Mesodermal cell (in vitro differentiated cells): ENCODE measurements at regions not wholly inside any gene's neighbourhood (a gene's known extent, or its start where the extent isn't known, plus 50 kb on each side); places are given as distances from the start of the nearest gene placed in this dataset.
A peak's percentile ranks its signal among the peaks of the same experiment; 100 is the strongest.
"Not testable (repeated sequence)": the region's sequence is repeated elsewhere in the genome, so short reads cannot be mapped to it uniquely, and the experiment has no call there.

Experiments
- H3K27ac ChIP-seq: 2 replicates; pipeline ENCODE4 v1.7.0; 2013; ENCODE audit warnings: mild to moderate bottlenecking, low read depth, low read length, moderate library complexity; ENCODE audit not compliant: severe bottlenecking
- H3K36me3 ChIP-seq: 2 replicates; pipeline ENCODE4 v1.7.1; 2013; ENCODE audit warnings: mild to moderate bottlenecking, low read length, moderate library complexity; ENCODE audit not compliant: control insufficient read depth, insufficient read depth
- H3K4me1 ChIP-seq: one replicate; pipeline ENCODE4 v1.7.1; 2013; ENCODE audit warnings: mild to moderate bottlenecking, low read length; ENCODE audit not compliant: insufficient read depth, control insufficient read depth, poor library complexity, severe bottlenecking
- H3K4me3 ChIP-seq: 2 replicates; pipeline ENCODE4 v1.7.0; 2013; ENCODE audit warnings: low read length, control low read depth, mild to moderate bottlenecking; ENCODE audit not compliant: insufficient read depth, poor library complexity, severe bottlenecking; ENCODE audit errors: extremely low read depth
- H3K9me3 ChIP-seq: 2 replicates; pipeline ENCODE4 v1.7.1; 2013; ENCODE audit warnings: mild to moderate bottlenecking, low read length, moderate library complexity; ENCODE audit not compliant: control insufficient read depth
- WGBS, 2 experiments: methylation state at CpG; one replicate each; pipeline ENCODE4 v1.1.5; 2013; ENCODE audit warnings: missing lambda C conversion rate in 2 of 2; ENCODE audit not compliant: insufficient coverage in 2 of 2; 5-methylcytosine and 5-hydroxymethylcytosine counted together

DNA sequence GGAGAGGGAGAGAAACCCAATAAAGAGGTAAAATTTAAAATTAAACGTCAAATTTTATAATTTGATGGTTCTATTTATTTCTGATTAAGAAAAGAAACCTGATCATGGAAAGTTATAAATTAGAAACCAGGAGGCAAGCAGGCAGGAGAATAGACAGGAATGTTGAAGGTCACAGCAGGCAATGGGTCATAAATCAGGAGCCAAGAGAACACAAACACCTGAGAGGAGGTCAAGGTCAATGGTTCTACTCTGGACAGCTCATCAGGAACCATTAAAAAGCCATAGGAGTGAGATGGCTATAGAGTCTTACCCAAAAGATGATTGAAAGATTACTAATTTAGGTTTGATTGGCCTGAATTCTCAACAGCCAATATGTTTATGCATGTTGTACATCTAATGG, 126.9 kb upstream of the HCCS start:
- Histone ChIP-seq H3K36me3 (no peaks in the 10 kb centered on the region), H3K27ac (no peak overlapping the region), H3K4me1 (peaks cover 14% of the 10 kb centered on the region), H3K4me3 (no peak overlapping the region), H3K9me3 (no peaks in the 10 kb centered on the region)
- WGBS, 2 experiments, result 100% methylated on average over 1 of the region's 1 CpG; no CpG with 5 or more reads in 1 of the 2 experiments

DNA sequence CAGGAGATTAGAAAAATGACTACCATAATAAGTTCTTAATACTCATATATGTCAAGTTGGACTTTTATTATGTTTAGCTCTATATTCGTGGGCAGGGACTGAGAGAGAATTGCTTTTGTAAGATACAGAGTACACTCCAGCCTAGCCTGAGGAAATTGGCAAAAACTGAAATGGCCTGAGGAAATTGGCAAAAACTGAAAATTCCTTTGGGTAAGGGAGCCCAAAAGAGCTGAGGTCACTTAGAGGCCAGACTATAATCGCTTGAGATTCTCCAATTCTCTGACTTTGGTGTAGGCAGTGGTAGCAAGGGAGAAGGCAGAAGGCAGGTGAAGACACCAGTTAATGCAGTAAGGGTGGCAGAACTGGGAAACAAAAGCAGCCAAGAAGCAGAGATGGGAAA, 124.5 kb upstream of the HCCS start:
- H3K27ac ChIP-seq, result no peak overlapping the region
- no peak overlapping the region for H3K4me3 ChIP-seq
- peaks cover 27% of the 10 kb centered on the region for H3K4me1 ChIP-seq
- no peaks in the 10 kb centered on the region for H3K36me3 ChIP-seq
- no CpG with 5 or more reads among the region's 2 CpGs for WGBS, 2 experiments
- H3K9me3 ChIP-seq, result no peaks in the 10 kb centered on the region

DNA sequence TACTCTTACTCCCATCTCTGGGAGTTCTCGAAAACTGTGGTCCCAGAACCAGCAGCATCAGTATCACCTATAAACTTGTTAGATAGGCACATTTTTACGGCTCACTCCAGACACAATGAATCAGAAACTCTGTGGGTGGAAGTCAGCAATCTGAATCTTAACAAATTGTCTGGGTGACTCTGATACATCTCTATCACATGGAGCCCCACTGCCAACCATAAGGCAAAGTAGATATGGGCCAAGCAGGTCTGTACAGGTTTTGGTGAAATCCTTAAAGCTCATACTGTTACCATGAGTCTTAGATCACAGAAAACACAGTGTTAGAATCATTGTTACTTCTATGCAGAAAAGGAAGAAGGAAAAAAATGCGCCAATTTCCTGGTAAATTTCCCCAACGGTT, 122.5 kb upstream of the HCCS start:
- Histone ChIP-seq H3K4me1 (peaks cover 38% of the 10 kb centered on the region), H3K27ac (peak overlapping the region; percentile 83), H3K36me3 (no peaks in the 10 kb centered on the region), H3K9me3 (no peaks in the 10 kb centered on the region), H3K4me3 (no peak overlapping the region)
- 100% methylated on average over 1 of the region's 4 CpGs; no CpG with 5 or more reads in 1 of the 2 experiments for WGBS, 2 experiments

DNA sequence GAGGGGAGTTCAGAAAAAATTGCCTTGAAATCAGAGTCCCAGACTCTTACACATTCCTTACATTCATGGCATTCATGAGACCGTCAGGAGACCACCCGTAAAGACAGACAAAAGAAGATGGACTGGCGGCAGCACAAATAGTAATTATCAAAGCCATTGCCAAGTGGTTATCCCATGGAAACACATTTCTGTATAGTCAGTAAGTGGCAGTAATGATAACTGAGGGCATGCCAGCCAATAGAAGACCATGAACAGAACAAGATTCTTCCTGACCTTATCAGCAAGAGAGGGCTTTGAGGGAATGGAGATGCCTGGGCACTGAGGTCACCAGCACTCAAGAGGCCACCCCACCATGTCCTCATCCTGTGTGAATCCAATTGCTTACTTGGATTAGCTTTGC, 121.7 kb upstream of the HCCS start:
- no peaks in the 10 kb centered on the region for H3K36me3 ChIP-seq
- H3K4me1 ChIP-seq, result peaks cover 38% of the 10 kb centered on the region
- WGBS, 2 experiments, result no CpG with 5 or more reads among the region's 3 CpGs
- H3K27ac ChIP-seq, result peak overlapping the region; percentile 83
- no peaks in the 10 kb centered on the region for H3K9me3 ChIP-seq
- no peak overlapping the region for H3K4me3 ChIP-seq

DNA sequence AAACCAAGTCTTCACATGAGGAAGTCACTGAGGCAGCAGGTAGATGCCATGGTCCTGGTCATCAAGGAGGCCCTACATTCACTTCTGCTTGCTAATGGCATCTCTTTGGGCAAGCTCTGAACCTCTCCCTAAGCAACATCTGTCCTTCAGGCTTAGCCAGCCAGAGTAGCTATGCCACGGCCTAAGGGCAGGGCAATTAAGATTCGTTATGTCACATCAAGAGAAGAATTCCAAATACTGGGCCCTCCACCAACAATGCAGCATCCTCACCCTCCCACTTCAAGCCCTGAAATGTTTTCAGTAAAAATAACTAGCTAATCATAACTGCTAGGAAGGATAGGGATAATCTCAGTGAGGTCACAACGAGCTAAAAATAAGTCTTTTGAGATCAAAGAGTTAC, 120.7 kb upstream of the HCCS start:
- Histone ChIP-seq H3K4me1 (peaks cover 38% of the 10 kb centered on the region), H3K4me3 (no peak overlapping the region), H3K27ac (peak overlapping the region; percentile 83), H3K9me3 (no peaks in the 10 kb centered on the region), H3K36me3 (no peaks in the 10 kb centered on the region)
- WGBS, 2 experiments, result no CpG with 5 or more reads among the region's 3 CpGs

DNA sequence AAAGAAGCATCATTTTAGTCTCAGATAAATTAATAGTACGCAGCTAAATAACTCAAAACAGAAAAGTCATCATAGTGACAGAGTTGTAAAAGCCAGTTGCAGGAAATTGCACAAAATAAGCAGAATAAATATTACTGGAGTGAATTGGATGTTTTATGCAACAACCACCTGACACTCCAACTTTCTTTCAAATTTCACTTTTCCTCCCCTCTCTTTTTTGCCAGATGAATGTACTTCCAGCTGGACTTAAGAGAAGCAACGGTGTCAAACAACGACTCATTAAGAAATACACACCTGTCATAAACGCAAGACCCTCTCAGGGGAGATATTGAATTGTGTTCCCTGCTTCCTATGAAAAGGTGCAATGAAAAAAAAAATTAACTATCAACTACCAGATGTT, 120.2 kb upstream of the HCCS start:
- Histone ChIP-seq H3K4me3 (no peak overlapping the region), H3K9me3 (no peaks in the 10 kb centered on the region)
- WGBS, 2 experiments, result no CpG with 5 or more reads among the region's 4 CpGs

DNA sequence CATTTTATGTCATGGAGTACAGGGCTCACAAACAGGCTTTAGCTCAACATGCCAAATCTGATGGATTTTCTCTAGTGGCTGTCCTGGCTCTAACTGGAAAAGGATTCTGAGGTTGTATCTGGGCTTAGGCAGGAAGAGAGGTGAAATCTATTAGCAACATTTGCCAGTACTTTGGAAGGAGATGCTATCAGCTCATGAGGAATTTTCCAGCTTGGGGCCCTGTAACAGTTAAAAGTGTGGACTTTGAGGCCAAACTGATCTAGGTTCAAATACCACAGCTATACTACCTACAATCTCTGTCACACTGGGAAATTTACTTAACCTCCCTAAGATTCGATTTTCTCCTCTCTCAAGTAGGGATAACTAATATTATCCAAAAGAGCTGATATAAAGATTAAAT, 119.0 kb upstream of the HCCS start:
- Histone ChIP-seq H3K4me1 (peaks cover 38% of the 10 kb centered on the region), H3K9me3 (no peaks in the 10 kb centered on the region), H3K27ac (peak overlapping the region; percentile 57), H3K4me3 (no peak overlapping the region), H3K36me3 (no peaks in the 10 kb centered on the region)
- no CpG with 5 or more reads among the region's 1 CpG for WGBS, 2 experiments

More for the DNA sequence above, 120.2 kb upstream of the HCCS start:
- Histone ChIP-seq H3K4me1 (peaks cover 38% of the 10 kb centered on the region), H3K36me3 (no peaks in the 10 kb centered on the region), H3K27ac (no peak overlapping the region)

DNA sequence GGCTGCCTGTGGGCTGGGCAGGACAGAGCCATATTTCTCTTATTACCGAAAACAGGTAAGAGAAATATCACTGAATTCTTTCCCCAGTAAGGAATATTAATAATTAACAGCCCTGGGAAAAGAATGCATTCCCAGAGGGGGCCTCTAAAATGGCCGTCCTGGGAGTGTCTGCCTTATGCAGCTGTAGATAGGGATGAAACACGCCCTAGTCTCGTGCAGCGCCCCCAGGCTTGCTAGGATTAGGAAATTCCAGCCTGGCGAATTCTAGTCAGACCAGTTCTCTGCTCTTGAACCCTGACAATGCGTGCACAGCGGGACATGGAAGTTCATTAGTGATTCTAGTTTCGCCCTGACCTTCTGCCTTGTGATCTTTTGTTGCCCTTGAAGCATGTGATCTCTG, 104.1 kb upstream of the HCCS start:
- not testable (repeated sequence) for H3K36me3 ChIP-seq, H3K27ac ChIP-seq, H3K9me3 ChIP-seq, H3K4me1 ChIP-seq, H3K4me3 ChIP-seq
- 100% methylated on average over 1 of the region's 9 CpGs; no CpG with 5 or more reads in 1 of the 2 experiments for WGBS, 2 experiments

DNA sequence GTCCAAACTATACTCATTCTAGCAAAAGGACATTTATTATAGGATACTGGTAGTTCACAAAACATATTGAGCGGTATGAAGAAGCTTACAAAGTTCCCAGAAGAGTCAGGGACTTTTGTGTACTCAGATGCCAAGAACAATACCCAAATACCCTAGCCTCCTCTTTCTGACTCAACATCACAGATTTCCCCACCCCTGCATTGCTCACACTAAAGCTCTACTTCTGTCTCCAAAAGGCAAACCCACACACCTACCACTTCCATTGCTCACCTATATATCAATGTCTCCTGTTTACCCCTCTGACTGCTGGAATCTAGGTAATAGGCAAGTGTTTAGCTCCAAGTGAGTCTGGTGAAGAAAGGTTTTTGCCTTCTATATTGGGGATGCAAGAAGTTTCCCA, 100.7 kb upstream of the HCCS start:
- H3K36me3 ChIP-seq, result no peaks in the 10 kb centered on the region
- H3K9me3 ChIP-seq, result no peaks in the 10 kb centered on the region
- no peak overlapping the region for H3K4me3 ChIP-seq
- no peak overlapping the region for H3K27ac ChIP-seq
- no peaks in the 10 kb centered on the region for H3K4me1 ChIP-seq
- no CpG with 5 or more reads among the region's 1 CpG for WGBS, 2 experiments

DNA sequence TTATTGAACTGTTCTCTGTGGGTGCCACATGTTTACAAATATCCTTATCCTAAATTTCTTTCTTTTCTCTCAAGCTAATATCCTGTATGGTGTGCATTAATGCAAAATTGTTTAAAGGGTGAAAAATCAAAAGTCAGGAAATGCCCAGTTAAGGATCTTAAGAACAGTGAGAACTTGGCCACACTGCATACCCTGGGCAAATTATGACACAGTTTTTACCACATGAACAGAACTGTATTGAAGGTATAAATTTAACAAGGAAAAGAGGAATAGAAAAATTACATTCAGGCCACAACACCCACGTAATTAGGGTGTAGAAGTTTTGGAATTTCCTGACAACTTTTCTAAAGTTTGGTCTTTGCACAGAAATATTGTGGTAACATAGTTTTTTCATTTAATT, 94.4 kb upstream of the HCCS start:
- Histone ChIP-seq H3K4me1 (no peaks in the 10 kb centered on the region), H3K27ac (no peak overlapping the region), H3K36me3 (no peaks in the 10 kb centered on the region), H3K4me3 (no peak overlapping the region), H3K9me3 (no peaks in the 10 kb centered on the region)
- no CpG with 5 or more reads among the region's 1 CpG for WGBS, 2 experiments

DNA sequence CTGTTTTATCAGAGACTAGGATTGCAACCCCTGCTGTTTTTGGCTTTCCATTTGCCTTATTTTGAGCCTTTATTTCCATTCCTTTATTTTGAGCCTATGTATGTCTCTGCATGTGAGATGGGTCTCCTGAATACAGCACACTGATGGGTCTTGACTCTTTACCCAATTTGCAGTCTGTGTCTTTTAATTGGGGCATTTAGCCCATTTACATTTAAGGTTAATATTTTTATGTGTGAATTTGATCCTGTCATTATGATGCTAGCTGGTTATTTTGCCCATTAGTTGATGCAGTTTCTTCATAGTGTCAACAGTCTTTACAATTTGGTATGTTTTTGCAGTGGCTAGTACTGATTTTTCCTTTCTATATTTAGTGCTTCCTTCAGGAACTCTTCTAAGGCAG, 88.5 kb upstream of the HCCS start:
- not testable (repeated sequence) for H3K27ac ChIP-seq, H3K4me3 ChIP-seq, H3K9me3 ChIP-seq, H3K4me1 ChIP-seq, H3K36me3 ChIP-seq

DNA sequence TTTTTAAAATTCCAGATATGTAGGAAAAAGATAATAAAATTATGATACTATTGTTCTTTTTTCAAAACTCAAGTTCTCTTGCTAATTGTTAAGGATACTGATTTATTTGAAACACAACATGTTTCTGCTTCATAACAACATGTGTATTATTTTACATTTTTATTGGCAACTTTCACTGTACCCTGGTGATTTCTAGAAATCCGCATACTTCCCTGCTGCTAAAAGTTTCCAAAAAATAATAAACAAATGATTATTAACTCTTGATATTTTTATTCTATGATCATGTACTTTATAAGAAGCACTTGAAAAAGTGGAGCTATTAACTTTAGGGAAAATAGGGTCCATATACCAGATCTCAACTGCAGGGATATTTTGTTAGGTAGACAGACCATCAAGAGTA, 71.2 kb upstream of the HCCS start:
- H3K4me3 ChIP-seq, result no peak overlapping the region
- no CpG with 5 or more reads among the region's 1 CpG for WGBS, 2 experiments
- H3K36me3 ChIP-seq, result no peaks in the 10 kb centered on the region
- no peak overlapping the region for H3K27ac ChIP-seq
- no peaks in the 10 kb centered on the region for H3K9me3 ChIP-seq
- no peaks in the 10 kb centered on the region for H3K4me1 ChIP-seq
